ENCODE measurements at regions not wholly inside any gene's neighbourhood (a gene's known extent, or its start where the extent isn't known, plus 50 kb on each side); places are given as distances from the start of the nearest gene placed in this dataset.

GRCh38 chr2:8078705-8079104 is 603.2 kb upstream of the ID2 start:
- no peak overlapping the region for H2AFZ ChIP-seq (ENCODE audit: insufficient read depth, low read depth, low read length, poor library complexity, severe bottlenecking)
- peaks cover 0 to 4% of the 10 kb centered on the region in 2 donors for H3K9me3 ChIP-seq (replicated peaks in 1 of 2; ENCODE audit: control insufficient read depth in 1 of 2, insufficient read depth in 1 of 2, low read length in 2 of 2)
- Mint-ChIP-seq H3K36me3 (no peaks in the 10 kb centered on the region), H3K27me3 (ENCODE audit: low read depth in 3 of 3) (no peaks in the 10 kb centered on the region), H3K4me1 (peaks cover 24% of the 10 kb centered on the region), H3K4me3 (no peak overlapping the region), H3K9me3 (peaks cover 6 to 11% (median 9%) of the 10 kb centered on the region in 7 donors), H3K27ac (no peak overlapping the region)
- no peaks in the 10 kb centered on the region for H3K27me3 ChIP-seq (ENCODE audit: control insufficient read depth in 2 of 2, insufficient read depth in 2 of 2, low read length in 2 of 2)
- no peaks in the 10 kb centered on the region for H4K20me1 ChIP-seq (ENCODE audit: insufficient read depth, low read length)
- DNase-seq, result no peak
- H3K4me2 ChIP-seq (replicated peaks; ENCODE audit: extremely low read depth, low read length, poor library complexity, severe bottlenecking), result no peak overlapping the region
- H3K27ac ChIP-seq (ENCODE audit: low read depth in 1 of 2, low read length in 2 of 2), result no peak overlapping the region
- no peaks in the 10 kb centered on the region for H3K36me3 ChIP-seq (replicated peaks in 1 of 2; ENCODE audit: control insufficient read depth in 1 of 2, insufficient read depth in 2 of 2, low read length in 2 of 2)
- 100% methylated on average over 1 of the region's 2 CpGs for WGBS (ENCODE audit: insufficient coverage)
- no peak for TF ChIP-seq CTCF (IDR thresholded peaks at IDR 0.05)
- intact Hi-C loops (cut with micrococcal nuclease), result no loop called here
- H3K79me2 ChIP-seq (ENCODE audit: insufficient read depth, low read length), result no peaks in the 10 kb centered on the region
- H3K9ac ChIP-seq (ENCODE audit: insufficient read depth, low read length, poor library complexity, severe bottlenecking), result no peak overlapping the region
- H3K4me1 ChIP-seq (ENCODE audit: control insufficient read depth in 1 of 2, insufficient read depth in 2 of 2, low read length in 2 of 2), result peaks cover 20% of the 10 kb centered on the region in 2 donors
- no peak overlapping the region for H3K4me3 ChIP-seq (replicated peaks in 1 of 3; ENCODE audit: low read depth in 2 of 3, low read length in 3 of 3)

- Mint-ChIP-seq H3K36me3 (no peaks in the 10 kb centered on the region), H3K4me3 (no peak overlapping the region), H3K27ac (no peak overlapping the region), H3K4me1 (peaks cover 23% of the 10 kb centered on the region), H3K27me3 (ENCODE audit: low read depth in 3 of 3) (no peaks in the 10 kb centered on the region), H3K9me3 (peaks cover 6 to 11% (median 9%) of the 10 kb centered on the region in 7 donors)
- intact Hi-C loops (cut with micrococcal nuclease), result no loop called here
- Histone ChIP-seq H3K27ac (ENCODE audit: low read depth in 1 of 2, low read length in 2 of 2) (no peak overlapping the region), H3K4me3 (replicated peaks in 1 of 3; ENCODE audit: low read depth in 2 of 3, low read length in 3 of 3) (no peak overlapping the region), H3K4me2 (replicated peaks; ENCODE audit: extremely low read depth, low read length, poor library complexity, severe bottlenecking) (no peak overlapping the region), H3K79me2 (ENCODE audit: insufficient read depth, low read length) (no peaks in the 10 kb centered on the region), H2AFZ (ENCODE audit: insufficient read depth, low read depth, low read length, poor library complexity, severe bottlenecking) (no peak overlapping the region), H3K4me1 (ENCODE audit: control insufficient read depth in 1 of 2, insufficient read depth in 2 of 2, low read length in 2 of 2) (peaks cover 18 to 20% of the 10 kb centered on the region in 2 donors), H3K9me3 (replicated peaks in 1 of 2; ENCODE audit: control insufficient read depth in 1 of 2, insufficient read depth in 1 of 2, low read length in 2 of 2) (peaks cover 0 to 4% of the 10 kb centered on the region in 2 donors), H3K27me3 (ENCODE audit: control insufficient read depth in 2 of 2, insufficient read depth in 2 of 2, low read length in 2 of 2) (no peaks in the 10 kb centered on the region), H3K36me3 (replicated peaks in 1 of 2; ENCODE audit: control insufficient read depth in 1 of 2, insufficient read depth in 2 of 2, low read length in 2 of 2) (no peaks in the 10 kb centered on the region), H4K20me1 (ENCODE audit: insufficient read depth, low read length) (no peaks in the 10 kb centered on the region), H3K9ac (ENCODE audit: insufficient read depth, low read length, poor library complexity, severe bottlenecking) (no peak overlapping the region)
- TF ChIP-seq CTCF (IDR thresholded peaks at IDR 0.05), result no peak
- no peak for DNase-seq
Observed at GRCh38 chr2:8080063-8080462, 601.8 kb upstream of the ID2 start.

Data from CD14-positive monocyte (primary cell).